SHP77 treated with DMSO at 0.1 percent for 48 hours (cell line): ENCODE measurements at regions not wholly inside any gene's neighbourhood (a gene's known extent, or its start where the extent isn't known, plus 50 kb on each side); places are given as distances from the start of the nearest gene placed in this dataset.
"Not testable (repeated sequence)": the region's sequence is repeated elsewhere in the genome, so short reads cannot be mapped to it uniquely, and the experiment has no call there.

Source experiments
- DNase-seq: peaks from one replicate; lab custom pipeline; 2025; lab: John Stamatoyannopoulos, UW

GRCh38 chr9:81361296-81361695, 328.1 kb downstream of the TLE1 start:
- DNase-seq, result no peak

DNA sequence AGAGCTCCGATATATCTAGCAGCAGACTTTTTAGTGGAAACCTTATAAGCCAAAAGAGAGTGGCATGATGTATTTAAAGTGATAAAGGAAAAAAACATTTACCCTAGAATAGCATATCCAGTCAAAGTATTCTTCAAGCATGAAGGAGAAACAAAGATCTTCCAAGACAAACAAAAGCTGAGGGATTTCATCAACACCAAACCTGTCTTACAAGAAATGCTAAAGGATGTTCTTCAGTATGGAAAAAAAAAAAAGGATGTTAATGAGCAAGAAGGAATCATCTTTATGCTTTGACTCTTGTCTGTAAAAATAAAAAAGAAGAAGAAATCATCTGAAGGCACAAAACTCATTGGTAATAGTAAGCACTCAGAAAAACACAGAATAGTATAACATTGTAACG, 338.2 kb downstream of the TLE1 start:
- DNase-seq, result no peak

DNA sequence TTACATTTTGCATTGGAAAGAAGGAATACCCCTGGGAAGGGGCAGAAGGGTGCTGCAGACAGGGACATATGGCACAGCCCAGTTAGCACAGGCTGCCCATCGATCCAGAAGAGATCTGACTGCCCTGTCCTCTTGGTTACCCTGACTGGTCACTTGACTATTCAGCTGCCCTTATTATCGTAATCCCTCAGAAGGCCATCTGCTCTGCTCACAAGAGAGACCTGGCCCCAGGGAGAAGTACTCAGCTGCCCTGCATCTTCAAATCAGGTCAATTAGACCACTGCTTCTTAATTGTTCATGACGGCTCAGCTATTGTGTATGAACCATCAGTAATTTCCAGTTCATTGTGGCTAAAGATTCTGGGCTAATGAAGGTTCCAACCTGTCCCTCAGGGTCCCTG, 345.0 kb downstream of the TLE1 start:
- no peak for DNase-seq

GRCh38 chr9:81335879-81336421, 353.4 kb downstream of the TLE1 start:
- DNase-seq, result no peak

GRCh38 chr9:81321551-81321950, 367.8 kb downstream of the TLE1 start:
- DNase-seq, result no peak

DNA sequence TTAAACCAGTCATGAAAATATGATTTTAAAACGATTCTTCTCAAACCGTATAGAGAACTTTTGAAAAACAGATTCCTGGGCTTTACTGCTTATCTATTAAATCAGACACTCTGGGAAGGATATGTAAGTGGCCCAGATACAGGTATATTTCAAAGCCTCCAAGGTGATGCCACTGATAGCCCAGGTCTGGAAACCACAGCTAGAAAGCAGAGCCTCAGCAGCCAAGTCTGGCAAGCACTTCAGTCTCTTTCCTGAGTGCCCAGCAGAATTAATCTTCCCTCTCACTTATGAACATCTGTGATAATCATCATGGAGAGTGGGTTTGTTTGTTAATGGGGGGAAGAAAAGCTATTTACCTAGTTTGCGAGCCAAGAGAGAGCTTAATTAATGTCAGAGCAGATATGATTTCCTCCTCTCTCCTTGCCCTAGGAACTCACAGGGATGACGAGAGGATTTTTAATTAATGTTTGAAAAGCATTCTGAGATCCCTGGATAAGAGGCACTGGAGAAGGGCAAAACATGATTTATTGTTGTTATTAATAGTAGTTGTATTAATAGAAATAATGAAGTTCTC, 368.4 kb downstream of the TLE1 start:
- no peak for DNase-seq

DNA sequence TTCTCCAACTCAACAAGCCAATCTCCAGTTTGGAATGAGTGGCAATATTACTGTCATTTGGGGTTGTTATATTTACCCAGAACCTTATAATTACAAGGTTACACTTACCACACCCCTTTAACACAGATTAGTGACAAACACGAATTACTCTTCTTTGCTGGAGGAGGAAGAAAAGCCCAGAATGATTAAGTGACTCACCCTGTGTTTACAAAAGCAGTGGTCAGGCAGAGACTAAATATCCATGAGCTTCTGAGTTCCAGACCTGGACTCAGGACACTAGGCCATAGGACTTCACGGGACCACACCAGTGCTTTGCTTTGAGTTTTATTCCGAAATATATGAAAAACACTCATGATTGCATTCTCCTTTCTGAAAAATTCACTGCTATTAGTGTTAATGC, 370.8 kb downstream of the TLE1 start:
- no peak for DNase-seq

- DNase-seq, result no peak
Measured at GRCh38 chr9:81317939-81318338, 371.4 kb downstream of the TLE1 start.

DNA sequence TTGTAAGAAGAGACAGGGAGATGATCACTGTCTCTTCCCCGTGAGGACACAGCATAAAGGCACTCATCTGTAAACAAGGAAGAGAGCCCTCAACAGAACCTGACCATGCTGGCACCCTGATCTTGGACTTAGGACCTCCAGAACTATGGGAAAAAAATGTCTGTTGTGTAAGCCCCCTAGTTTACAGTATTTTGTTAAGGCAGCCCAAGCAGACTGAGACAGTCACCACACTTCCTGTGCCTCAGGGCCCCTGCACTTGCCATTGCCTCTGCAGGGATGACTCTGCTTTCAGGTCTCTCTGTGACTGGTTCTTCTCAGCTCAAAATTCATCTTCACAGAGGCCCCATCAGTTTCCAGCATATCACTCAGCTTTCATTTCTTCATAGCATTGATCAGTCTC, 372.1 kb downstream of the TLE1 start:
- no peak for DNase-seq

DNA sequence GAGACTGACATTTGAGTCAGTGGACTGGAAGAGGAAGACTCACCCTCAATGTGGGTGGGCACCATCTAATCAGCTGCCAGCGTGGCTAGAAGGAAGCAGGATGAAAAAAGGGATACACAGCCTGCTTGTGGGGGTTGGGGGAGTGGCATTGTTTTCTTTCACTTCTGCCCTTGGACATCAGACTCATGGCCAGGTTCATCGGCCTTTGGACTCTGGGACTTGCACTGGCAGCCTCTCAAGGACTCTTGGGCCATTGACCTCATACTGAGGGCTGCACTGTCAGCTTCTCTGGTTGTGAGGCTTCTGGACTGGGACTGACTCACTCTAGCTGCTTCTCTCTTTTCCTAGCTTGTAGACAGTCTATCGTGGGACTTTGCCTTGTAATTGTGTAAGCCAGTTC, 374.9 kb downstream of the TLE1 start:
- no peak for DNase-seq

GRCh38 chr9:81313877-81314276, 375.5 kb downstream of the TLE1 start:
- no peak for DNase-seq

DNA sequence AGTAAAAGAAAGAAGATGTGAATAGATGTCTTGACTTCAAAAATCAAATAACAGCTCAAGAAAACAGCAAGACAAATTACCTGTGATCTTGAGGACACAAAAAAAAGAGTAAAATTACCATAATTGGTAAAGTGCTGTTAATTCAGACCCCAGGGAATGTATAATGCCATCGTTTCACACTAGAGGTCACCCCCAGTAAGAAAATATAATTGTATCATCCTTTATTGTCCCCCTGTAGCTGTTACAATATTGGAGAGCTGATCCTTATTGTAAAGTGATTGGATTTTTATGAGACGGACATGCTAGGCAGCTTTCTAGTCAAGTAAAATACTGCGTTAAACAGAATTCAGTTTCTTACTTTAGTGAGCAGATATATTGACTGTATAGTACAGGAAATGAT, 377.0 kb downstream of the TLE1 start:
- no peak for DNase-seq

DNA sequence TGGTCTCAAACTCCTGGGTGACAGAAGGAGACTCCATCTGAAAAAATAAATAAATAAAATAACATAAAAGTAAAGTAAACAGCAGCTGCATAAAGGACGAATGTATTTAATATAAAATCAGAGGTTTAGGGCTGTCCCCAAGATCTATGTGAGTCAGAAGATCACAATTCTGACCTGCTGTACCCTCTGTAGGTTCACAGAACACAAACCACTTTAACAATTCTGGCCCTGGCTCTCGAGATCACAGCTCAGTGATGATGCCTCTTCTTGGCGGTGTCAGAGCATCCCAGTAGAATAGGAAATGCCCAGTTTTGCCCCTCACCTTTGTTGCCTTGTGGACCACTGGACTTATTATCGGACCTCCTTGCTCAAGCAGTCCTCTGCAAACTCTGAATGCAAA, 380.9 kb downstream of the TLE1 start:
- no peak for DNase-seq

GRCh38 chr9:81307791-81308190, 381.6 kb downstream of the TLE1 start:
- DNase-seq, result not testable (repeated sequence)

DNA sequence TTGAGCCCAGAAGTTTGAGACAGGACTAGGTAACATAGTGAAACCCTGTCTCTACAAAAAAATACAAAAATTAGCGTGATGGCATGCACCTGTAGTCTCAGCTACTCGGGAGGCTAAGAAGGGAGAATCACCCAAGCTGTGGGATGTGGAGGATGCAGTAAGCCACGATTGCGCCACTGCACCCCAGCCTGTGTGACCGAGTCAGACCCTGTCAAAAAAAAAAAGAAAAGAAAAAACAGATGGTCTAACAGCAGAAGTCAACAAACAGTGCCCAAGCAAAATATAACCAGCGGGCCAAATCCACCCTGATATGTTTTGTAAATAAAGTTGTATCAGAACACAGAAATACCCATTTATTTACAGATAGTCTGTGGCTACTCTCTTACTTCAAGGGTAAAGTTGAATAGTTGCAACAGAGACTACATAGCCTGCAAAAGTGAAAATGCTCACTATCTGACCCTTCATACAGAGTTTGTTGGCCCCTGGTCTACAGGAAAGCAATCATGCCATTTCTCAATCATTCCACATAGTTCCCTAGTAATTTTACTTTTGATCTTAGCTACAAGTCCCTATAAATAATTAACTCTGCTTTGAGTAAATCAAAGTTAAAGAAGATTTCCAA, 383.7 kb downstream of the TLE1 start:
- no peak for DNase-seq

DNA sequence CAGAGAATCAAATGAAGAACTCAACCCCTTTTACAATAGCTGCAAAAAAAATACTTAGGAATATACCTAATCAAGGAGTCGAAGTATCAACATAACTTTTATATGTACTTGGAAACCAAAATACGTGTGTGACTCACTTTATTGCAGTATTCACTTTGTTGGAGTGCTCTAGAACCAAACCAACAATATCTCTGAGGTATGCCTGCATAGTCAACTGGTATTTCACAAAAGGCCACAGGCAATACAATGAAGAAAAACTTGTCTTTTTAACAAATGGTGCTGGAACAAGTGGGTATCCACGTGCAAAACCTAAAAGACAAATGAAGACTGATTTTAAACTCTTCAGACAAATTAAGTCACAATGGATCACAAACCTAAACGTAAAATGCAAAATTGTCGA, 385.7 kb downstream of the TLE1 start:
- no peak for DNase-seq

GRCh38 chr9:81293651-81294050, 395.7 kb downstream of the TLE1 start:
- DNase-seq, result no peak

- no peak for DNase-seq
Measured at GRCh38 chr9:81292056-81292805, 397.1 kb downstream of the TLE1 start.

- no peak for DNase-seq
Measured at GRCh38 chr9:81289622-81290021, 399.7 kb downstream of the TLE1 start.

GRCh38 chr9:81268048-81268447, 421.3 kb downstream of the TLE1 start:
- no peak for DNase-seq

DNA sequence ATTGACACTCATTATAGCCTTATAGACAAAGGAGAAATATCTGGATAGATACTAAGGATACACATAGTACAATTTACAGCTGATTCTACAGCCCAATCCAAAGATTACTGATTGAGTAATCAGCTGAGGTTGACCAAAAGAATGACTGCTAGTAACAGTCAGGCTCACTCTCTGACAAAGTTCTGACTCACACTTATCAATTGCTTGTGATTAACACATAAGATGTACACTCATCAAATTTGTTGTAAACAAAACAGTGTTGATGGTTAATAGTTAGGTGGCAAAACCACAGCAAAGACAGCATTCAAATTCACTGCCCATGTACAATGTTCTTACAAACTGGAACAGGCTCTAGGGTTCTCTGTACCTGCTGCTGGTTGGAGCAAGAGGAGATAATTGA, 422.7 kb downstream of the TLE1 start:
- DNase-seq, result no peak

- no peak for DNase-seq
Measured at GRCh38 chr9:81266086-81266485, 423.3 kb downstream of the TLE1 start.

DNA sequence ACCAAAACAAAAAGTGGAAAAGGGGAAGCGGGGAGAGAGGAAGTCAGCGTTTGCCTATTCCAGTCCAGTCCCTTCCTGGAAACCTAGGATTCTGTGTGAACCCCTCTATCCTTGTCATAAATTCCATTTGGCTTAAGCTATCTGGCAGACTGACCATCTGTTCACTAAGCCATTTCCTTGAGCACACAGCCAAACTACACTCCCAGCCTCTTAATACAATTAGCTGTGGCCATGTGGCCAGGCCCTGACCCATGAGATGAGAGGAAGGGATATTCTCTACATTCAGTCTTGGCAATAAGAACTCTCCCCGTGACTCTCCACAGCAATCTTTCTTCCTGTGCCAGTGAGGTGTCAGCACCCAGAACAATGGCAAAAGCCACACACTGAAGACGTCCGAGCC, 424.8 kb downstream of the TLE1 start:
- DNase-seq, result no peak
